ENCODE measurements at regions not wholly inside any gene's neighbourhood (a gene's known extent, or its start where the extent isn't known, plus 50 kb on each side); places are given as distances from the start of the nearest gene placed in this dataset.

GRCh38 chr9:89679581-89679980, 74.8 kb downstream of the GADD45G start:
- TF ChIP-seq HDAC6 (IDR thresholded peaks at IDR 0.05; ENCODE audit: unreplicated experiment) = no peak
- TF ChIP-seq CTCF (IDR thresholded peaks at IDR 0.05 in 2 of 3, conservative IDR thresholded peaks at IDR 0.05 in 1 of 3; ENCODE audit: control insufficient read depth in 2 of 3, extremely low read depth in 1 of 3, insufficient read depth in 1 of 3, low read depth in 3 of 3, low read length in 3 of 3) = no peak
- TF ChIP-seq POLR2A (IDR thresholded peaks at IDR 0.05; ENCODE audit: low read depth, low read length) = no peak
- no peak for TF ChIP-seq GABPA (IDR thresholded peaks at IDR 0.05; ENCODE audit: low read depth)
- no peak for TF ChIP-seq USF2 (IDR thresholded peaks at IDR 0.05; ENCODE audit: borderline replicate concordance, low read depth, low read length)
- no peak for TF ChIP-seq RELA (IDR thresholded peaks at IDR 0.05; ENCODE audit: borderline replicate concordance, partially characterized antibody)
- TF ChIP-seq CEBPB (IDR thresholded peaks at IDR 0.05; ENCODE audit: borderline replicate concordance in 1 of 2, low read depth in 2 of 2, low read length in 2 of 2) = no peak
- no peak for TF ChIP-seq ESRRA (IDR thresholded peaks at IDR 0.05; ENCODE audit: low read length)
- TF ChIP-seq EP300 (IDR thresholded peaks at IDR 0.05; ENCODE audit: borderline replicate concordance in 1 of 2, control insufficient read depth in 1 of 2, low read depth in 2 of 2, low read length in 2 of 2) = no peak
- no peak for TF ChIP-seq POLR2AphosphoS5 (IDR thresholded peaks at IDR 0.05; ENCODE audit: low read length)
- no peak for TF ChIP-seq CBX5 (IDR thresholded peaks at IDR 0.05; ENCODE audit: low read depth)
- TF ChIP-seq CREB1 (IDR thresholded peaks at IDR 0.05; ENCODE audit: low read depth) = no peak
- TF ChIP-seq CHD2 (IDR thresholded peaks at IDR 0.05; ENCODE audit: borderline replicate concordance, low read depth, low read length) = no peak
